WERI-Rb-1 (cell line): ENCODE measurements at regions not wholly inside any gene's neighbourhood (a gene's known extent, or its start where the extent isn't known, plus 50 kb on each side); places are given as distances from the start of the nearest gene placed in this dataset.

Experiments used
- DNase-seq: peaks from one replicate; pipeline ENCODE4 v3.0.0-alpha.2; 2020
- H3K27ac ChIP-seq: fragments of 250-450 bp; sonication (Bioruptor Pico); 2 replicates; pipeline ENCODE4 v1.5.1; 2020; ENCODE audit warnings: mild to moderate bottlenecking, moderate library complexity
- H3K27me3 ChIP-seq: fragments of 250-450 bp; sonication (Bioruptor Pico); 2 replicates; pipeline ENCODE4 v1.5.1; 2021; ENCODE audit warnings: mild to moderate bottlenecking, low read depth, moderate library complexity; ENCODE audit not compliant: insufficient read depth, severe bottlenecking
- H3K36me3 ChIP-seq: fragments of 250-450 bp; sonication (Bioruptor Pico); 2 replicates; pipeline ENCODE4 v1.5.1; 2020; ENCODE audit warnings: mild to moderate bottlenecking, moderate library complexity
- H3K4me3 ChIP-seq: 2 replicates; pipeline ENCODE4 v1.5.1; 2011; ENCODE audit warnings: low read depth, mild to moderate bottlenecking, control low read depth, low read length
- H3K9me3 ChIP-seq: fragments of 250-450 bp; sonication (Bioruptor Pico); 2 replicates; pipeline ENCODE4 v1.5.1; 2021; ENCODE audit warnings: mild to moderate bottlenecking, moderate library complexity; ENCODE audit not compliant: severe bottlenecking
- TF ChIP-seq, protein P1 (sequence below): IDR thresholded peaks from 2 replicates; pipeline ENCODE4 v1.5.1; 2011; ENCODE audit warnings: low read depth, mild to moderate bottlenecking, control low read depth, inconsistent platforms, low read length

DNA sequence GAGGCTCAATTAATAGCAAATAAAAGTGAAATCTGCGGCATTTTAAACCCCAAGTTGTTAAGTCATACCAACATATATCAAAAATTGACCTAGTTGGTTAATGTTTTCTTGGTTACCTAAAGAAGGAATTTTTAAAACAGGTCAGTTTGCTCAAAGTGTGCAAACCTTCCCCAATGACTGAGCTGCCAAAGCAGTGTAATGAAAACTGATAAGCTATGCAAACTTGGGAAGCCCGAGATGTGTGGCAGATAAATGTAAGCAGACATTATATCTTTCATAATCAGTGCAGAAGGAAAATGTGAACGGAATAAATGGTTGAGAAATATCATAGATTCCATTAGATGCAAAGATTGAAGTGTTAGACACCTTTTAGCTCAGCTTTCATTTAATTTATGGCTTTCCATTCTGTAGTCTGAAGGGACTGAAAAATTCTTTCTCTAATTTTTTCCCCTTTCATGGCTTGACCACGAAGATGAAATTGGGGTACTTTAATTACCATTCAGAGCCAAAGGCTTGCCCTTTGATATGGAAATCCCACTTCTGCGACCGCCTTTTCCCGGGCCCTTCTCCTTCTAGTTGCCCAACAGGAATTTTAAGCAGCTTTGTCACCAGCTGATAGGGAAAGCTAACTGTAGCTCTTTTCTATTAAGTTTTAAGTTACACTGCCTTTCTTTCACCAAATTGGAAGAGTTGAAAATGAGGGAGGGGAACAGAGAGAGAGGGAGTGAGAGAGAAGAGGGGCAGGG lies 306.6 kb upstream of the SOX5 start:
- DNase-seq: no peak
- Histone ChIP-seq H3K27me3 (no peaks in the 10 kb centered on the region), H3K36me3 (no peaks in the 10 kb centered on the region), H3K9me3 (no peaks in the 10 kb centered on the region), H3K27ac (no peak overlapping the region), H3K4me3 (no peak overlapping the region)
- TF ChIP-seq, protein P1, sequence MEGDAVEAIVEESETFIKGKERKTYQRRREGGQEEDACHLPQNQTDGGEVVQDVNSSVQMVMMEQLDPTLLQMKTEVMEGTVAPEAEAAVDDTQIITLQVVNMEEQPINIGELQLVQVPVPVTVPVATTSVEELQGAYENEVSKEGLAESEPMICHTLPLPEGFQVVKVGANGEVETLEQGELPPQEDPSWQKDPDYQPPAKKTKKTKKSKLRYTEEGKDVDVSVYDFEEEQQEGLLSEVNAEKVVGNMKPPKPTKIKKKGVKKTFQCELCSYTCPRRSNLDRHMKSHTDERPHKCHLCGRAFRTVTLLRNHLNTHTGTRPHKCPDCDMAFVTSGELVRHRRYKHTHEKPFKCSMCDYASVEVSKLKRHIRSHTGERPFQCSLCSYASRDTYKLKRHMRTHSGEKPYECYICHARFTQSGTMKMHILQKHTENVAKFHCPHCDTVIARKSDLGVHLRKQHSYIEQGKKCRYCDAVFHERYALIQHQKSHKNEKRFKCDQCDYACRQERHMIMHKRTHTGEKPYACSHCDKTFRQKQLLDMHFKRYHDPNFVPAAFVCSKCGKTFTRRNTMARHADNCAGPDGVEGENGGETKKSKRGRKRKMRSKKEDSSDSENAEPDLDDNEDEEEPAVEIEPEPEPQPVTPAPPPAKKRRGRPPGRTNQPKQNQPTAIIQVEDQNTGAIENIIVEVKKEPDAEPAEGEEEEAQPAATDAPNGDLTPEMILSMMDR: no peak

DNA sequence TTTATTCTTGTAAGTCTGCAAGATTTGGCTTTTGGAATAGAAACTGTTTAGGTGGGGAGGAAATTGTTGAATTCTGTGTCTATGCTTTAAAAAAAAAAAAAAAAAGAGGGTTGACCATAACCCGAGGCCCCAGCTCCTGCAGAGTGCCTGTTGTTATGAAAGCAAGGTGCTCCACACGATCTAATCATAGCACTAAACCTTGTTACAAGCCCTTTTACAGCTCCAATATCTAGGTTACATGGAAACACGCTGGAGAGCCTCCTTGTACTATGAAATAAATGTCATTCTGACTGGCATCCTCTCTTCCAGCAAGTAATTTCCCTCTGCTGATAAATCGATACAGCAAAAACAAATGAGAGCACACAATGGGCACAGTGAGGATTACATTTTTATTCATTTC lies 303.1 kb upstream of the SOX5 start:
- TF ChIP-seq, protein P1: no peak
- Histone ChIP-seq H3K4me3 (no peak overlapping the region), H3K9me3 (no peaks in the 10 kb centered on the region), H3K36me3 (no peaks in the 10 kb centered on the region), H3K27me3 (no peaks in the 10 kb centered on the region), H3K27ac (no peak overlapping the region)
- DNase-seq: no peak

DNA sequence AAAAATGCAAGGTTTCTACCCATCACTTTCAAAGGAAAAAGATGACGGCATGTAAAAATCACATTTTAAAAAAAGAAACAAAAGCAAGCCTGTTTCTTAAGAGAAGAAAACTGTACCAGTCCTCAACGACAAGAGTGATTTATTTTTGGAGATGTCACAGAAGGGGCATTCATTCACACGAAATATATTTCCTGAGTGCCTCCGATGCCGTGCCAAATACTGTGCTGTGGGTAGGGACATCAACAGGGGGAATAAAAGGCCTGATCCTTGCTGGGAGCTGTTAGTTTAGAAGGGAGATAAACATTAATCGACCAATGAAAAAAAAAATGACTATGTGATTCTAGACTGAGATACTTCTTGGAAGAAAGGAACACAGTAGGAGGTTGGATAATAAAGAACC lies 297.5 kb upstream of the SOX5 start:
- Histone ChIP-seq H3K4me3 (no peak overlapping the region), H3K36me3 (no peaks in the 10 kb centered on the region), H3K27ac (no peak overlapping the region), H3K9me3 (no peaks in the 10 kb centered on the region), H3K27me3 (no peaks in the 10 kb centered on the region)
- TF ChIP-seq, protein P1: no peak
- no peak for DNase-seq

DNA sequence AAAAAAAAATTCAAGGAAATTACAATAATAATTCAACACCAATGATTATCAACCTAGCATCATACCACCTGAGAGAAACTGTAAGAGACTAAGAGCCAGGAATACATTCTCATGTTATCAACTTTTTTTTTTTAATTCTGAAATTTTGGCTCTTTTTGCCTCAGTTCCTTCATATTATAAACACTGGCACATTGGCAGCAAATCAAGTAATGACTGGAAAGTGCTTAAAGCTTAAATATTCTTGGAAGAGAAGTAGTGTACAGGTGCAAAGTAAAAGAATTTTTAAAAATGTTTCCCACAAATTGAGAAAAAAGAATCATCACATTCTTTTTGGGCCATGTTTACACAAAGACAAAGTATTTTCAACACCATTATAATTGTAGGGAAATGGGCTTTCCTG lies 296.9 kb upstream of the SOX5 start:
- TF ChIP-seq, protein P1: no peak
- DNase-seq: no peak
- H3K27me3 ChIP-seq: no peaks in the 10 kb centered on the region

DNA sequence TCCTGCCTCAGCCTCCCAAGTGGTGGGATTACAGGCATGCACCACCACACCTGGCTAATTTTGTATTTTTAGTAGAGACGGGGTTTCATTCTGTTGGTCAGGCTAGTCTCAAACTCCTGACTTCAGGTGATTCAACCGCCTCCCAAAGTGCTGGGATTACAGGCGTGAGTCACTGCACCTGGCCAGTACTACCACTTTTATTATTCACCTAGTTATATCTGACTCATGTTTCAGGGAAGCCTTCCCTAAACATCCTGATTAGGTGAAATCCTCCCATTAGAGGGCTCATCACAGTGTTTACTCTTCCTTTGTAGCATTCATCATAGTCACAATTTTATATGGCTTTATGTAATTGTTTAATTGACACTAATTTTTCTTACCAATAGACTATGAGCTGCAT lies 295.3 kb upstream of the SOX5 start:
- TF ChIP-seq, protein P1: no peak
- H3K27me3 ChIP-seq: no peaks in the 10 kb centered on the region
- no peak for DNase-seq
- no peaks in the 10 kb centered on the region for H3K9me3 ChIP-seq
- H3K36me3 ChIP-seq: no peaks in the 10 kb centered on the region
- H3K4me3 ChIP-seq: no peak overlapping the region
- no peak overlapping the region for H3K27ac ChIP-seq

More for the DNA sequence above, 296.9 kb upstream of the SOX5 start:
- no peak overlapping the region for H3K4me3 ChIP-seq
- no peaks in the 10 kb centered on the region for H3K9me3 ChIP-seq
- H3K27ac ChIP-seq: no peak overlapping the region
- H3K36me3 ChIP-seq: no peaks in the 10 kb centered on the region

DNA sequence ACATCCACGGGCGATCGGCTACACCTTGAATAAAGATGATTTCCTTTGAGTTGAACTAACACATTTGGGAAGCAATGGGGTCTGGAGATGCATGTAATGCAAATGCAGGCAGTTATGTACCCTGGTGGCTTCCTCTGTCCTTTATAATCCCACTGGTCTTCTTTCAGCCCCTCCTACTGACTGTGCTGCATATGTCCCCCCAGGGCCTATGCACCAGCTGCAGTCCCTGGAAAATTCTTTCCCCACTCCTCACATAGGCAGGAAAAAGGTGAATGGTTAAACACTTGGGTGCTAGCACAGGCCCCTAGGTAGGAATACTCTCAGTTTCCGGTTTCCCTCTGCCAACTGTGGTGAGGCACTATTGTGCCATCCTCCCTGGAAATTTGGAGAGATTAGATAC lies 294.8 kb upstream of the SOX5 start:
- H3K27ac ChIP-seq: no peak overlapping the region
- no peaks in the 10 kb centered on the region for H3K36me3 ChIP-seq
- TF ChIP-seq, protein P1: no peak
- H3K27me3 ChIP-seq: no peaks in the 10 kb centered on the region
- no peak for DNase-seq
- no peaks in the 10 kb centered on the region for H3K9me3 ChIP-seq
- H3K4me3 ChIP-seq: no peak overlapping the region
